GM19467 (cell line): ENCODE measurements at regions not wholly inside any gene's neighbourhood (a gene's known extent, or its start where the extent isn't known, plus 50 kb on each side); places are given as distances from the start of the nearest gene placed in this dataset.
"Not testable (repeated sequence)": the region's sequence is repeated elsewhere in the genome, so short reads cannot be mapped to it uniquely, and the experiment has no call there.

Source experiments
- ATAC-seq: cut with Tn5 transposase; IDR thresholded peaks from one replicate; pipeline ENCODE4 v1.9.1; 2021; ENCODE audit warnings: mild to moderate bottlenecking, moderate library complexity; ENCODE audit not compliant: unreplicated experiment

- no peak for ATAC-seq
Measured at GRCh38 chr2:224121406-224122067, 82.5 kb upstream of the SERPINE2 start.

GRCh38 chr2:224120986-224121385 lies 81.9 kb upstream of the SERPINE2 start:
- ATAC-seq = no peak

- ATAC-seq = not testable (repeated sequence)
Measured at GRCh38 chr2:224119846-224120245, 80.8 kb upstream of the SERPINE2 start.

- no peak for ATAC-seq
Measured at GRCh38 chr2:224114428-224114827, 75.3 kb upstream of the SERPINE2 start.

GRCh38 chr2:224113930-224114329 lies 74.8 kb upstream of the SERPINE2 start:
- ATAC-seq = not testable (repeated sequence)

- ATAC-seq = no peak
Measured at GRCh38 chr2:224111576-224111975, 72.5 kb upstream of the SERPINE2 start.

GRCh38 chr2:224110811-224111210 lies 71.7 kb upstream of the SERPINE2 start:
- ATAC-seq = no peak

- no peak for ATAC-seq
Measured at GRCh38 chr2:224109751-224110150, 70.7 kb upstream of the SERPINE2 start.

- no peak for ATAC-seq
Measured at GRCh38 chr2:224106794-224107193, 67.7 kb upstream of the SERPINE2 start.

GRCh38 chr2:224104668-224105386 lies 65.7 kb upstream of the SERPINE2 start:
- ATAC-seq = no peak

- ATAC-seq = no peak
Measured at GRCh38 chr2:224103651-224104050, 64.6 kb upstream of the SERPINE2 start.

- ATAC-seq = no peak
Measured at GRCh38 chr2:224102991-224103390, 63.9 kb upstream of the SERPINE2 start.

GRCh38 chr2:224101820-224102630 lies 62.9 kb upstream of the SERPINE2 start:
- no peak for ATAC-seq

GRCh38 chr2:224099861-224100643 lies 61.0 kb upstream of the SERPINE2 start:
- no peak for ATAC-seq

- ATAC-seq = no peak
Measured at GRCh38 chr2:224098481-224099230, 59.6 kb upstream of the SERPINE2 start.

GRCh38 chr2:224094413-224094812 lies 55.3 kb upstream of the SERPINE2 start:
- ATAC-seq = no peak

GRCh38 chr2:224091671-224092070 lies 52.6 kb upstream of the SERPINE2 start:
- not testable (repeated sequence) for ATAC-seq

- ATAC-seq = not testable (repeated sequence)
Measured at GRCh38 chr2:224089606-224090005, 50.5 kb upstream of the SERPINE2 start.
